Activated naive CD8-positive, alpha-beta T cell treated with anti-CD3 and anti-CD28 coated beads, Interleukin-2, amount 50 U/mL, for 24 hours (primary cell): ENCODE measurements at regions not wholly inside any gene's neighbourhood (a gene's known extent, or its start where the extent isn't known, plus 50 kb on each side); places are given as distances from the start of the nearest gene placed in this dataset.
A peak's percentile ranks its signal among the peaks of the same experiment; 100 is the strongest.

Source experiments
- ATAC-seq: fragments of 150-1000 bp; cut with Tn5 transposase; one replicate; pipeline ENCODE4 v1.10.0; 2021
- DNase-seq: peaks from one replicate; pipeline ENCODE4 v3.0.0; 2021
- H3K27ac Mint-ChIP-seq: one replicate; pipeline ENCODE4 v1.8.0; 2021; ENCODE audit warnings: mild to moderate bottlenecking, mixed read lengths
- H3K27me3 Mint-ChIP-seq: one replicate; pipeline ENCODE4 v1.8.0; 2021; ENCODE audit warnings: mixed read lengths
- H3K36me3 Mint-ChIP-seq: one replicate; pipeline ENCODE4 v1.8.0; 2021; ENCODE audit warnings: low read depth, mixed read lengths
- H3K4me1 Mint-ChIP-seq: one replicate; pipeline ENCODE4 v1.8.0; 2021; ENCODE audit warnings: mixed read lengths
- H3K4me3 Mint-ChIP-seq: one replicate; pipeline ENCODE4 v1.8.0; 2021; ENCODE audit warnings: mild to moderate bottlenecking, moderate library complexity, mixed read lengths
- H3K9me3 Mint-ChIP-seq: one replicate; pipeline ENCODE4 v1.8.0; 2021; ENCODE audit warnings: mixed read lengths

DNA sequence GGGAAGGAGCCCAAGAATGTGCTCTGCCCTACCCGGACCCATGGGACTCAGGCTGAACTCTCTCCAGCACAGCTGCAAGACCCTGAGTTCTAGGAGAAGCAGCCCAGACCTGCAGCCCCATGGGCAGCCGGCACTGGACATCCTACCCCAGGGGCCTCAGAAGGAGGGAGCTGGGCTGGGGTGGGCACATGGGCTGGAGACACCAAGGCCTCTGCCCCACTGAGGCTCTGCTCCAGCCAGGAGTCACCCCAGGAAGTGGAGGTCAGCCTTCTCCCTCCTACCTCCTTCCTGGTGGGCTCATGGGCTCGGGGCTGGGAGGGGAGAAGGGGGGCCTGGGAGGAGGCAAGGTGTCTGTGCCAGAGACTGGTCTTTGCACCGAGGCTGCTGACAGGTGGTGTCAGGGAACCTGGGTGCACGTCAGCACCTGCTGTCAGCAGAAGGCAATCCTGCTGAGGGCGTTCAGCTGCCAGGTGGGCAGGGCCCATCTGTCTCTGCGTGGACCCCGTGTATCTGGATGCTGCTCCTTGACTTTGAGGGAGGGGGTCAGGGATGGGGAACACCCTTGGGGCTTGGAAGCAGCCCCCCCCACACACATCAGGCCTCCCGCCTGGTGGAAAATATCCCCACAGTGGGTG is 95.2 kb downstream of the PDGFA start:
- DNase-seq (no peak), ATAC-seq (peak; percentile 18)
- H3K4me3 Mint-ChIP-seq, result no peak overlapping the region
- H3K4me1 Mint-ChIP-seq, result no peaks in the 10 kb centered on the region
- H3K36me3 Mint-ChIP-seq, result no peaks in the 10 kb centered on the region
- no peak overlapping the region for H3K27ac Mint-ChIP-seq
- no peaks in the 10 kb centered on the region for H3K9me3 Mint-ChIP-seq
- H3K27me3 Mint-ChIP-seq, result no peaks in the 10 kb centered on the region

- ATAC-seq (no peak), DNase-seq (no peak)
- Mint-ChIP-seq H3K27ac (no peak overlapping the region), H3K4me1 (no peaks in the 10 kb centered on the region), H3K9me3 (no peaks in the 10 kb centered on the region), H3K4me3 (no peak overlapping the region), H3K27me3 (no peaks in the 10 kb centered on the region), H3K36me3 (no peaks in the 10 kb centered on the region)
Observed at GRCh38 chr7:424961-425793, 94.5 kb downstream of the PDGFA start.

- Mint-ChIP-seq H3K9me3 (no peaks in the 10 kb centered on the region), H3K4me3 (no peak overlapping the region), H3K36me3 (no peaks in the 10 kb centered on the region), H3K4me1 (no peaks in the 10 kb centered on the region), H3K27ac (no peak overlapping the region), H3K27me3 (no peaks in the 10 kb centered on the region)
- ATAC-seq, result no peak
- DNase-seq, result no peak
Observed at GRCh38 chr7:425794-426188, 93.9 kb downstream of the PDGFA start.

DNA sequence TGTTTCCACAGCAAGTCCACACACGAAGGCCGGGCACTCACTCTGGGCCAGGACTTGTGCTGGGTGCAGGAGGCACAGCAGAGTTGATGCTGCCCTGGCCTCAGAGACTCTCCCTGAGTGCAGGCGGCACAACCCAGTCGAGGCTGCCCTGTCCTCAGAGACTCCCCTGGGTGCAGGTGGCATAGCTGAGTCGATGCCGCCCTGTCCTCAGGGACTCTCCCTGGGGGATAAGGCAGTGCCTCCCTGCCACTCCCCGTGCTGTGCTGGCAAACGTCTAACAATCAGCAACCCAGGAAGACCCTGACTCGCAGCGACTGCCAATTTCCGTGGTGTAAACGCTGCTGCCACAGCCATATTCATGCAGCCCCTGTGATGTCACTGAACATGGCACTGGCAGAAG is 93.1 kb downstream of the PDGFA start:
- no peak for ATAC-seq
- no peak for DNase-seq
- Mint-ChIP-seq H3K27ac (no peak overlapping the region), H3K4me1 (no peaks in the 10 kb centered on the region), H3K4me3 (no peak overlapping the region), H3K9me3 (no peaks in the 10 kb centered on the region), H3K27me3 (no peaks in the 10 kb centered on the region), H3K36me3 (no peaks in the 10 kb centered on the region)

DNA sequence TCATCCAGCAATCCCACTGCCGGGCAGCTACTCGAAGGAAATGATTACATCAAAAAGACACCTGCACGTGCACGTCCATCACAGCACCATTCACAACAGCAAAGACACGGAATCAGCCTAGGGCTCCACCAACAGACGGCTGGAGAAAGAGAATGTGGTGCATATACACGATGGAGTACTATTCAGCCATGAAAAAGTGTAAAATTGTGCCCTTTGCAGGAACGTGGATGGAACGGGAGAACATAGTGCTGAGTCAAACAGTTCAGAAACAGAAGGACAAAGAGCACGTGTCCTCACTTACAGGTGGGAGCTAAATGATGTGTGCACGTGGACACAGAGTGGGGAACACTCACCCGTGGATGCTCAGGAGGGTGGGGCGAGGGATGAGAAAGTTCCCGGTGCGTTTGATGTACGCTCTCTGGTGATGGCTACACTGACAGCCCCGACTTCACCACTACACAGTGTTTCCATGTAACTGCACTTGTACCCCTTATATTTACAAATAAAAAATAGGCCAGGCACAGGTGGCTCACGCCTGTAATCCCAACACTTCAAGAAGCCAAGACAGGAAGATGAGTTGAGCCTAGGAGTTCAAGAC is 92.0 kb downstream of the PDGFA start:
- Mint-ChIP-seq H3K4me1 (no peaks in the 10 kb centered on the region), H3K36me3 (no peaks in the 10 kb centered on the region), H3K9me3 (no peaks in the 10 kb centered on the region), H3K27me3 (no peaks in the 10 kb centered on the region), H3K27ac (no peak overlapping the region), H3K4me3 (no peak overlapping the region)
- DNase-seq (no peak), ATAC-seq (no peak)

DNA sequence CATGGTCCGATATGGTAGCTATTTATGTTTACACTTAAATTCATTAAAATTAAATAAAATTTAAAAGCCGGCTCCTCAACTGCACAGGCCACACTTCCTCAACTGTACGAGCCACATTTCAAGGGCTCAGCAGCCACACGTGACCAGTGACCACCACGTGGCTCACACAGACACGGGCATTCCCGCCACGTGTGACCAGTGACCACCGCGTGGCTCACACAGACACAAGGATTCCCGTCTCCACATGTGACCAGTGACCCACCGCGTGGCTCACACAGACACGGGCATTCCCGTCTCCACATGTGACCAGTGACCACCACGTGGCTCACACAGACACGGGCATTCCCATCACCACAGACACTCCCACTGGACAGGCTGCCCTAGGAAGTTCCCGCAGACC is 91.3 kb downstream of the PDGFA start:
- H3K27me3 Mint-ChIP-seq, result no peaks in the 10 kb centered on the region
- no peak overlapping the region for H3K27ac Mint-ChIP-seq
- no peaks in the 10 kb centered on the region for H3K9me3 Mint-ChIP-seq
- H3K36me3 Mint-ChIP-seq, result no peaks in the 10 kb centered on the region
- H3K4me1 Mint-ChIP-seq, result no peaks in the 10 kb centered on the region
- DNase-seq (no peak), ATAC-seq (no peak)
- H3K4me3 Mint-ChIP-seq, result no peak overlapping the region

- ATAC-seq, result no peak
- H3K4me3 Mint-ChIP-seq, result no peak overlapping the region
- no peaks in the 10 kb centered on the region for H3K9me3 Mint-ChIP-seq
- DNase-seq, result no peak
- H3K36me3 Mint-ChIP-seq, result no peaks in the 10 kb centered on the region
- no peak overlapping the region for H3K27ac Mint-ChIP-seq
- no peaks in the 10 kb centered on the region for H3K4me1 Mint-ChIP-seq
- H3K27me3 Mint-ChIP-seq, result no peaks in the 10 kb centered on the region
Observed at GRCh38 chr7:428927-429827, 90.5 kb downstream of the PDGFA start.

GRCh38 chr7:429828-430180 is 89.8 kb downstream of the PDGFA start:
- Mint-ChIP-seq H3K27ac (no peak overlapping the region), H3K4me1 (no peaks in the 10 kb centered on the region), H3K27me3 (no peaks in the 10 kb centered on the region), H3K9me3 (no peaks in the 10 kb centered on the region), H3K36me3 (no peaks in the 10 kb centered on the region), H3K4me3 (no peak overlapping the region)
- ATAC-seq, result no peak
- DNase-seq, result no peak

- H3K27me3 Mint-ChIP-seq, result no peaks in the 10 kb centered on the region
- H3K36me3 Mint-ChIP-seq, result no peaks in the 10 kb centered on the region
- H3K9me3 Mint-ChIP-seq, result no peaks in the 10 kb centered on the region
- no peak for DNase-seq
- H3K4me3 Mint-ChIP-seq, result no peak overlapping the region
- peaks cover 1% of the 10 kb centered on the region for H3K4me1 Mint-ChIP-seq
- ATAC-seq, result no peak
- no peak overlapping the region for H3K27ac Mint-ChIP-seq
Observed at GRCh38 chr7:431041-431440, 88.6 kb downstream of the PDGFA start.

DNA sequence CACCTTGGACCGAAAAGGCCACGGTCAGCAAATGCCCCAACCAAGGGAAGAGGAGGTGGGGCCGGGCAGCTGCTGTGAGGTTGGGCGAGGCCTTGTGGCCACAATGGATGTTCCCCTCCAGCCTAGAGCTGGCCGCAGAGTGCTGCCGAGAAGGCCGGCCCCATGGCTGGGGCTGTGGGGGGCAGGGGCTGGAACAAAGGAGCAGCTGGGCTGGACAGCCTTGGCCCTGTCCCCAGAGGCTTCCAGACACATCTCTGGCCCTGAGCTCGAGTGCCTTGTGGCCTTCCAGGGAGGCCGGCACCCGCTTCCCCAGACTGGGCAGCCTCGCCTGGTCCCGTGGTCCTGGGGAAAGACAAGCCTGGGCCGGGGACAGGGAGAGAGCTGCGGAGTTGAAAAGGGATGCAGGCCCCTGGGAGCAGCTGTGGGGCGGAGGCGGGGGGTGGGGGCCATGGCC is 88.0 kb downstream of the PDGFA start:
- H3K4me1 Mint-ChIP-seq, result peaks cover 1% of the 10 kb centered on the region
- no peak overlapping the region for H3K4me3 Mint-ChIP-seq
- ATAC-seq, result no peak
- H3K27me3 Mint-ChIP-seq, result no peaks in the 10 kb centered on the region
- H3K36me3 Mint-ChIP-seq, result no peaks in the 10 kb centered on the region
- no peak overlapping the region for H3K27ac Mint-ChIP-seq
- H3K9me3 Mint-ChIP-seq, result no peaks in the 10 kb centered on the region
- no peak for DNase-seq

DNA sequence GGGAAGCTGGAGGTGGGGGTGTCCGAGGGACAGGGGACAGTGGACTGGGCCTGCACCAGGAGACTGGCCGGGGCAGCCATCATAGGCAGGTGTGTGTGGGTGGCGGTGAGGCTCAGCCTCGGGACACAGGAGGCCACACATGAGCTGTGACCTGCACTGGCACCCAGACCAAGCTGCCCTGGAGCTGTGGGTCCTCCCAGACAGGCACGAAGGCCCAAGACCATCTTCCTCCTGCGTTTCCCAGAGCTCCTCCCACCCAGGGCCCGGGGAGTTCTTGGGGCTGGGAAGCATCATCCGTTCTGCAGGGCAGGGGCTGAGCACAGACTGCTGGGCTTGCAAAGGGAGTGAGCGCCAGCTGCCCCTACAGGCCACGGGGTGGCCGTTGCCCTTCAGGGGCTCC is 87.4 kb downstream of the PDGFA start:
- no peak for DNase-seq
- Mint-ChIP-seq H3K4me1 (peaks cover 1% of the 10 kb centered on the region), H3K36me3 (no peaks in the 10 kb centered on the region), H3K4me3 (no peak overlapping the region), H3K9me3 (no peaks in the 10 kb centered on the region), H3K27me3 (no peaks in the 10 kb centered on the region), H3K27ac (no peak overlapping the region)
- no peak for ATAC-seq

- no peaks in the 10 kb centered on the region for H3K27me3 Mint-ChIP-seq
- DNase-seq (no peak), ATAC-seq (no peak)
- H3K9me3 Mint-ChIP-seq, result no peaks in the 10 kb centered on the region
- no peaks in the 10 kb centered on the region for H3K36me3 Mint-ChIP-seq
- no peak overlapping the region for H3K27ac Mint-ChIP-seq
- H3K4me1 Mint-ChIP-seq, result peaks cover 1% of the 10 kb centered on the region
- H3K4me3 Mint-ChIP-seq, result no peak overlapping the region
Observed at GRCh38 chr7:432933-433332, 86.7 kb downstream of the PDGFA start.

GRCh38 chr7:433558-433957 is 86.1 kb downstream of the PDGFA start:
- H3K9me3 Mint-ChIP-seq, result no peaks in the 10 kb centered on the region
- no peak for ATAC-seq
- H3K4me1 Mint-ChIP-seq, result peaks cover 1% of the 10 kb centered on the region
- H3K27me3 Mint-ChIP-seq, result no peaks in the 10 kb centered on the region
- no peak overlapping the region for H3K4me3 Mint-ChIP-seq
- DNase-seq, result no peak
- no peaks in the 10 kb centered on the region for H3K36me3 Mint-ChIP-seq
- no peak overlapping the region for H3K27ac Mint-ChIP-seq

DNA sequence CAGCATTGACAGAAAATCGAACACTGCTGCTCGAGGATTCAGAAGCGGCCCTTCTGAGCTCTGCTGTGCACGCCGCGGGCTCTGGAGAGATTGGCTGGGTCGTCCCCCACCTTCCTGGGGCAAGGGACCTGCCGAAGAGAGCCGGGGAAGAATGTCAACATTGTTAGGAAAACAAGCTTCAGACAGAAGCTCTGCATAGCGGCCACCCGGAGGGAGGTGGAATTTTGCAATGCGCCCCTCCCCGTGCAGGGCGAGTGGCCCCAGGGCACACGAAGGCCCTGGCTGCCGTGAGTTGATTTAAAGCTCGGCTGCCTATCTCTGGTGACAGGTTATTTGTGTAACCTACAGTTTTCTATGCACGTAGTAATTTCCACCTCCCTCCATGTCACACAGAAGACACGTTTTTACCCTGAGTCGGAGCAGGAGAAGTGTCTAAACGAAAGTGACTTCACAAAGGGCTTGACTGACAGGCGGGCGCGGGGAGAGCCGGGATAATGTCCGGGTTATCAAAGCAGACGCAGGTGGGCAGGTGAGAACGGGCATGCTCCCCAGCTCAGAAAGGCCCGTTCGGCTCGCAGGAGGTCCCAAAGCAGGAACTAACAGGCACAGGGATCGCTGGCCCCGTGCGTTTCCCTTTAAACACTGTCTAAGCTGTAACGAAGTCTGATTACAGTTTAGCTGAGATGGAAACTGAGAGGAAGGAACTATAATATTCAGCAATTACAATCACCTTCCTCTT is 84.6 kb downstream of the PDGFA start:
- Mint-ChIP-seq H3K27me3 (no peaks in the 10 kb centered on the region), H3K36me3 (no peaks in the 10 kb centered on the region), H3K9me3 (no peaks in the 10 kb centered on the region), H3K4me1 (peaks cover 1% of the 10 kb centered on the region), H3K4me3 (no peak overlapping the region), H3K27ac (no peak overlapping the region)
- ATAC-seq (no peak), DNase-seq (no peak)
